Prostate gland (tissue), 2 donors: ENCODE measurements at regions not wholly inside any gene's neighbourhood (a gene's known extent, or its start where the extent isn't known, plus 50 kb on each side); places are given as distances from the start of the nearest gene placed in this dataset.

Experiments used
- DNase-seq: peaks from one replicate; pipeline ENCODE4 v3.0.0-alpha.2; 2019; ENCODE audit warnings: low spot score
- H3K27ac ChIP-seq, 2 donors: fragments of 200-600 bp; sonication (generic); 2 replicates each; pipeline ENCODE4 v1.5.1; 2017 to 2019
- H3K27me3 ChIP-seq: fragments of 200-600 bp; sonication (generic); replicated peaks from 2 replicates; pipeline ENCODE4 v1.5.1; 2019; ENCODE audit not compliant: insufficient read depth
- H3K36me3 ChIP-seq, 2 donors: fragments of 200-600 bp; sonication (generic); 1 replicate in 1 of 2; 2 replicates in 1 of 2; pipeline versions ENCODE4 v1.5.1 to v1.8.1; 2017 to 2019
- H3K4me1 ChIP-seq: fragments of 200-600 bp; sonication (generic); replicated peaks from 2 replicates; pipeline ENCODE4 v1.5.1; 2019
- H3K4me3 ChIP-seq, 2 donors: fragments of 200-600 bp; sonication (generic); 2 replicates each; pipeline ENCODE4 v1.5.1; 2017 to 2019
- H3K9me3 ChIP-seq: fragments of 200-600 bp; sonication (generic); 2 replicates; pipeline ENCODE4 v1.5.1; 2017
- CTCF ChIP-seq, 4 experiments: fragments of 200-600 bp in 2 of 4; fragments of 450-650 bp in 2 of 4; sonication (generic) in 2 of 4; IDR thresholded peaks; 1 replicate in 3 of 4; 2 replicates in 1 of 4; pipeline ENCODE4 v1.5.1; 2016 to 2019; ENCODE audit warnings: antibody characterized with exemption in 4 of 4, mild to moderate bottlenecking in 2 of 4, moderate library complexity in 2 of 4
- POLR2A ChIP-seq: fragments of 450-650 bp; IDR thresholded peaks from one replicate; pipeline ENCODE4 v1.6.1; 2016; ENCODE audit warnings: antibody characterized with exemption, mild to moderate bottlenecking
- POLR2AphosphoS5 ChIP-seq: sonication (generic); formaldehyde crosslinking; IDR thresholded peaks from one replicate; pipeline ENCODE4 v1.6.1; 2017; ENCODE audit warnings: antibody characterized with exemption
- WGBS: methylation state at CpG from one replicate; pipeline ENCODE4 v1.1.5; 2018; 5-methylcytosine and 5-hydroxymethylcytosine counted together
- intact Hi-C: fragments of 100-400 bp; cut with DNase I; formaldehyde crosslinking; loops from one replicate; pipeline ENCODE4 v1.14.2; 2022

GRCh38 chr4:29175291-29175690 lies 1544.9 kb upstream of the PCDH7 start:
- 84% methylated on average over 1 of the region's 1 CpG for WGBS
- H3K4me1 ChIP-seq = no peaks in the 10 kb centered on the region
- DNase-seq = no peak
- H3K4me3 ChIP-seq = no peak overlapping the region
- no peaks in the 10 kb centered on the region for H3K27me3 ChIP-seq
- H3K9me3 ChIP-seq = no peaks in the 10 kb centered on the region
- no peaks in the 10 kb centered on the region for H3K36me3 ChIP-seq
- H3K27ac ChIP-seq = no peak overlapping the region
- no peak for TF ChIP-seq POLR2A
- TF ChIP-seq POLR2AphosphoS5 = no peak
- TF ChIP-seq CTCF (IDR thresholded peaks at IDR 0.05) = no peak
- intact Hi-C loops = no loop called here

- Histone ChIP-seq H3K27ac (no peak overlapping the region), H3K4me1 (no peaks in the 10 kb centered on the region), H3K36me3 (no peaks in the 10 kb centered on the region), H3K9me3 (no peaks in the 10 kb centered on the region), H3K27me3 (no peaks in the 10 kb centered on the region), H3K4me3 (no peak overlapping the region)
- intact Hi-C loops = no loop called here
- TF ChIP-seq CTCF (IDR thresholded peaks at IDR 0.05) = no peak
- DNase-seq = no peak
- WGBS = 62% methylated on average over 2 of the region's 2 CpGs
Measured at GRCh38 chr4:29199025-29199424, 1521.1 kb upstream of the PCDH7 start.

GRCh38 chr4:29199485-29199884 lies 1520.7 kb upstream of the PCDH7 start:
- intact Hi-C loops = no loop called here
- DNase-seq = no peak

GRCh38 chr4:29213020-29213419 lies 1507.1 kb upstream of the PCDH7 start:
- DNase-seq = no peak
- H3K36me3 ChIP-seq = no peaks in the 10 kb centered on the region
- no peaks in the 10 kb centered on the region for H3K4me1 ChIP-seq
- no peak overlapping the region for H3K4me3 ChIP-seq
- H3K9me3 ChIP-seq = no peaks in the 10 kb centered on the region
- no peak overlapping the region for H3K27ac ChIP-seq
- H3K27me3 ChIP-seq = no peaks in the 10 kb centered on the region
- intact Hi-C loops = no loop called here
- TF ChIP-seq CTCF (IDR thresholded peaks at IDR 0.05) = no peak
- TF ChIP-seq POLR2AphosphoS5 = no peak
- no peak for TF ChIP-seq POLR2A
- 43% methylated on average over 1 of the region's 1 CpG for WGBS

More at GRCh38 chr4:29199485-29199884, 1520.7 kb upstream of the PCDH7 start:
- Histone ChIP-seq H3K9me3 (no peaks in the 10 kb centered on the region), H3K27me3 (no peaks in the 10 kb centered on the region), H3K36me3 (no peaks in the 10 kb centered on the region), H3K4me3 (no peak overlapping the region), H3K27ac (no peak overlapping the region), H3K4me1 (no peaks in the 10 kb centered on the region)
- 77% methylated on average over 4 of the region's 4 CpGs for WGBS
- no peak for TF ChIP-seq POLR2A
- TF ChIP-seq POLR2AphosphoS5 = no peak
- no peak for TF ChIP-seq CTCF (IDR thresholded peaks at IDR 0.05)

GRCh38 chr4:29220761-29221160 lies 1499.4 kb upstream of the PCDH7 start:
- no peaks in the 10 kb centered on the region for H3K36me3 ChIP-seq
- intact Hi-C loops = no loop called here
- DNase-seq = no peak
- TF ChIP-seq POLR2A (no peak), POLR2AphosphoS5 (no peak), CTCF (IDR thresholded peaks at IDR 0.05) (no peak)
- H3K4me3 ChIP-seq = no peak overlapping the region
- H3K4me1 ChIP-seq = no peaks in the 10 kb centered on the region
- H3K27ac ChIP-seq = no peak overlapping the region
- H3K9me3 ChIP-seq = no peaks in the 10 kb centered on the region
- WGBS = 29% methylated on average over 1 of the region's 1 CpG
- H3K27me3 ChIP-seq = no peaks in the 10 kb centered on the region
